BE2C (cell line): ENCODE measurements at regions not wholly inside any gene's neighbourhood (a gene's known extent, or its start where the extent isn't known, plus 50 kb on each side); places are given as distances from the start of the nearest gene placed in this dataset.

Experiments used
- DNase-seq: peaks from one replicate; pipeline ENCODE4 v3.0.0-alpha.2; 2020
- H3K27me3 ChIP-seq: fragments of 250-450 bp; sonication (Bioruptor Pico); 2 replicates; pipeline ENCODE4 v1.5.1; 2020; ENCODE audit warnings: mild to moderate bottlenecking
- H3K36me3 ChIP-seq: fragments of 250-450 bp; sonication (Bioruptor Pico); 2 replicates; pipeline ENCODE4 v1.5.1; 2020; ENCODE audit warnings: mild to moderate bottlenecking
- H3K4me1 ChIP-seq: fragments of 250-450 bp; sonication (Bioruptor Pico); 2 replicates; pipeline ENCODE4 v1.5.1; 2020
- H3K4me3 ChIP-seq: 2 replicates; pipeline ENCODE4 v1.5.1; 2011; ENCODE audit warnings: low read depth, low read length
- H3K9me3 ChIP-seq: fragments of 250-450 bp; sonication (Bioruptor Pico); 2 replicates; pipeline ENCODE4 v1.5.1; 2020
- CTCF ChIP-seq: IDR thresholded peaks from 2 replicates; pipeline ENCODE4 v1.5.1; 2012; ENCODE audit warnings: mild to moderate bottlenecking, low read depth, low read length

GRCh38 chr1:87203904-87204303 is 124.8 kb upstream of the LMO4 start:
- Histone ChIP-seq H3K9me3 (no peaks in the 10 kb centered on the region), H3K4me3 (no peak overlapping the region), H3K4me1 (no peaks in the 10 kb centered on the region), H3K27me3 (no peaks in the 10 kb centered on the region), H3K36me3 (no peaks in the 10 kb centered on the region)
- no peak for TF ChIP-seq CTCF
- no peak for DNase-seq

GRCh38 chr1:87204441-87204840 is 124.2 kb upstream of the LMO4 start:
- H3K9me3 ChIP-seq: no peaks in the 10 kb centered on the region

GRCh38 chr1:87204921-87205320 is 123.8 kb upstream of the LMO4 start:
- H3K36me3 ChIP-seq: no peaks in the 10 kb centered on the region

More at GRCh38 chr1:87204441-87204840, 124.2 kb upstream of the LMO4 start:
- no peak for DNase-seq
- TF ChIP-seq CTCF: no peak
- H3K27me3 ChIP-seq: no peaks in the 10 kb centered on the region
- H3K4me3 ChIP-seq: no peak overlapping the region
- H3K36me3 ChIP-seq: no peaks in the 10 kb centered on the region
- H3K4me1 ChIP-seq: no peaks in the 10 kb centered on the region

GRCh38 chr1:87206044-87206831 is 122.4 kb upstream of the LMO4 start:
- Histone ChIP-seq H3K4me1 (no peaks in the 10 kb centered on the region), H3K9me3 (no peaks in the 10 kb centered on the region), H3K4me3 (no peak overlapping the region), H3K36me3 (no peaks in the 10 kb centered on the region), H3K27me3 (no peaks in the 10 kb centered on the region)
- no peak for TF ChIP-seq CTCF
- no peak for DNase-seq

More at GRCh38 chr1:87204921-87205320, 123.8 kb upstream of the LMO4 start:
- Histone ChIP-seq H3K4me3 (no peak overlapping the region), H3K9me3 (no peaks in the 10 kb centered on the region), H3K27me3 (no peaks in the 10 kb centered on the region), H3K4me1 (no peaks in the 10 kb centered on the region)
- DNase-seq: no peak
- TF ChIP-seq CTCF: no peak

GRCh38 chr1:87208080-87208479 is 120.6 kb upstream of the LMO4 start:
- Histone ChIP-seq H3K4me1 (no peaks in the 10 kb centered on the region), H3K27me3 (no peaks in the 10 kb centered on the region), H3K36me3 (no peaks in the 10 kb centered on the region), H3K9me3 (no peaks in the 10 kb centered on the region), H3K4me3 (no peak overlapping the region)
- TF ChIP-seq CTCF: no peak
- no peak for DNase-seq

GRCh38 chr1:87208931-87209330 is 119.7 kb upstream of the LMO4 start:
- no peak for DNase-seq
- H3K4me1 ChIP-seq: no peaks in the 10 kb centered on the region
- no peak overlapping the region for H3K4me3 ChIP-seq
- no peaks in the 10 kb centered on the region for H3K27me3 ChIP-seq
- no peak for TF ChIP-seq CTCF
- H3K9me3 ChIP-seq: no peaks in the 10 kb centered on the region
- H3K36me3 ChIP-seq: no peaks in the 10 kb centered on the region
